Breast epithelium (tissue), 4 donors: ENCODE measurements at regions not wholly inside any gene's neighbourhood (a gene's known extent, or its start where the extent isn't known, plus 50 kb on each side); places are given as distances from the start of the nearest gene placed in this dataset.

Source experiments
- DNase-seq, 2 donors: peaks; one replicate each; pipeline ENCODE4 v3.0.0-alpha.2; 2019; ENCODE audit warnings: low spot score in 2 of 2
- H3K27ac ChIP-seq, 2 donors: fragments of 200-600 bp; sonication (generic) in 1 of 2; one replicate each; pipeline ENCODE4 v1.5.1; 2016 to 2019; ENCODE audit warnings: mild to moderate bottlenecking in 1 of 2
- H3K27me3 ChIP-seq, 2 donors: fragments of 200-600 bp; sonication (generic) in 1 of 2; one replicate each; pipeline versions ENCODE4 v1.5.1 to v1.6.0; 2017 to 2019; ENCODE audit warnings: control low read depth in 1 of 2, mild to moderate bottlenecking in 1 of 2
- H3K36me3 ChIP-seq: fragments of 200-600 bp; one replicate; pipeline ENCODE4 v1.5.1; 2019
- H3K4me1 ChIP-seq, 2 donors: fragments of 200-600 bp; sonication (generic); one replicate each; pipeline ENCODE4 v1.5.1; 2016 to 2019; ENCODE audit warnings: control low read depth in 1 of 2
- H3K4me3 ChIP-seq, 3 donors: fragments of 200-600 bp; sonication (generic); 1 replicate in 2 of 3; 2 replicates in 1 of 3; pipeline ENCODE4 v1.5.1; 2016 to 2019; ENCODE audit warnings: mild to moderate bottlenecking in 3 of 3, moderate library complexity in 2 of 3
- H3K9me3 ChIP-seq, 2 donors: fragments of 200-600 bp; sonication (generic) in 1 of 2; one replicate each; pipeline ENCODE4 v1.5.1; 2016 to 2019; ENCODE audit warnings: control low read depth in 1 of 2
- POLR2A ChIP-seq: fragments of 450-650 bp; IDR thresholded peaks from one replicate; pipeline ENCODE4 v1.6.1; 2016; ENCODE audit warnings: antibody characterized with exemption, mild to moderate bottlenecking, moderate library complexity
- POLR2AphosphoS5 ChIP-seq, 3 donors: sonication (generic); formaldehyde crosslinking; IDR thresholded peaks; one replicate each; pipeline ENCODE4 v1.6.1; 2017; ENCODE audit warnings: antibody characterized with exemption in 3 of 3
- intact Hi-C: fragments of 100-400 bp; cut with DNase I; formaldehyde crosslinking; loops from one replicate; pipeline ENCODE4 v1.15.1; 2023; ENCODE audit warnings: low total_unique reads
- TF ChIP-seq, protein P1 (sequence below), 3 donors: fragments of 450-650 bp; IDR thresholded peaks; one replicate each; pipeline ENCODE4 v1.5.1; 2016 to 2017; ENCODE audit warnings: antibody characterized with exemption in 3 of 3, mild to moderate bottlenecking in 3 of 3, moderate library complexity in 3 of 3

DNA sequence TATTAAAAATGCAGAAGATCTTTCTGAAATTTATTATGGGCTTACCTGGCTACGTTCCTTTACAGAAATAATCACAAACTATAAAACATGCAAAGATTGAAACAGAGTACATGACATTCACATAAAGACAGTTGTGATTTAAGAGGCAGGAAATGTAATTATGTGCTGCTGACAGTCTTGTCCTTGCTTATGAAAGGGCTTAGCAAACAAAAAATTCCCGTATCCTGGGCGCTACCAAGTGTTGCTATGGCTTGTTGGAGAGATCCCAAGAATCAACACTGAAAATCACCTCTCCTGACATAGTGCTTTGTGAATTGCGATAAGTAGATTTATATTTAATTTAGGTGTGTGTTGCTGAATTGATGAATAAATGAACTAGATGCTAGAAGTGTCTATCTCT lies 352.5 kb upstream of the C9orf72 start:
- no peaks in the 10 kb centered on the region for H3K9me3 ChIP-seq
- intact Hi-C loops, result no loop called here
- no peak for DNase-seq
- H3K4me3 ChIP-seq, result no peak overlapping the region
- no peak overlapping the region for H3K27ac ChIP-seq
- TF ChIP-seq POLR2AphosphoS5 (IDR thresholded peaks at IDR 0.05) (no peak), POLR2A (no peak)
- TF ChIP-seq, protein P1, sequence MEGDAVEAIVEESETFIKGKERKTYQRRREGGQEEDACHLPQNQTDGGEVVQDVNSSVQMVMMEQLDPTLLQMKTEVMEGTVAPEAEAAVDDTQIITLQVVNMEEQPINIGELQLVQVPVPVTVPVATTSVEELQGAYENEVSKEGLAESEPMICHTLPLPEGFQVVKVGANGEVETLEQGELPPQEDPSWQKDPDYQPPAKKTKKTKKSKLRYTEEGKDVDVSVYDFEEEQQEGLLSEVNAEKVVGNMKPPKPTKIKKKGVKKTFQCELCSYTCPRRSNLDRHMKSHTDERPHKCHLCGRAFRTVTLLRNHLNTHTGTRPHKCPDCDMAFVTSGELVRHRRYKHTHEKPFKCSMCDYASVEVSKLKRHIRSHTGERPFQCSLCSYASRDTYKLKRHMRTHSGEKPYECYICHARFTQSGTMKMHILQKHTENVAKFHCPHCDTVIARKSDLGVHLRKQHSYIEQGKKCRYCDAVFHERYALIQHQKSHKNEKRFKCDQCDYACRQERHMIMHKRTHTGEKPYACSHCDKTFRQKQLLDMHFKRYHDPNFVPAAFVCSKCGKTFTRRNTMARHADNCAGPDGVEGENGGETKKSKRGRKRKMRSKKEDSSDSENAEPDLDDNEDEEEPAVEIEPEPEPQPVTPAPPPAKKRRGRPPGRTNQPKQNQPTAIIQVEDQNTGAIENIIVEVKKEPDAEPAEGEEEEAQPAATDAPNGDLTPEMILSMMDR (IDR thresholded peaks at IDR 0.05), result no peak
- no peaks in the 10 kb centered on the region for H3K27me3 ChIP-seq
- H3K36me3 ChIP-seq, result no peaks in the 10 kb centered on the region
- no peaks in the 10 kb centered on the region for H3K4me1 ChIP-seq

DNA sequence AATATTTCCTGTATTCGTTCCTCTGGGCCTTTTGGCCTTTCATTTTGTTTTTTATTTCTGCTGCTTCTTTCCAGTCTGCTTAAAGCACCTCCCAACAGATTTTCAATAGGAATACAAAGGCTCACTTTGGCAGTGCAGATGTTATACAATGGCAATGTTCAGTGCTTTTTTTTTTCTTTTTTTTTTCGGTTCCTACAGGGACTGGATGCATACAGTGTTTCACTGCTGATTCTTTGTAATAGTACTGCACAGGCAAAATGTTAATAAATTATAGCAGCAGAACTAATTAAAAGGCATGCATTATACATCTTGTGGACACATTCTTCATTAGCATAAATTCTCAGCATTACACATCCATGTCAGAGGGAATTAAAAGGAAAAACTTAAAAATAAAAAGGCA lies 356.6 kb upstream of the C9orf72 start:
- intact Hi-C loops, result no loop called here
- DNase-seq, result no peak

DNA sequence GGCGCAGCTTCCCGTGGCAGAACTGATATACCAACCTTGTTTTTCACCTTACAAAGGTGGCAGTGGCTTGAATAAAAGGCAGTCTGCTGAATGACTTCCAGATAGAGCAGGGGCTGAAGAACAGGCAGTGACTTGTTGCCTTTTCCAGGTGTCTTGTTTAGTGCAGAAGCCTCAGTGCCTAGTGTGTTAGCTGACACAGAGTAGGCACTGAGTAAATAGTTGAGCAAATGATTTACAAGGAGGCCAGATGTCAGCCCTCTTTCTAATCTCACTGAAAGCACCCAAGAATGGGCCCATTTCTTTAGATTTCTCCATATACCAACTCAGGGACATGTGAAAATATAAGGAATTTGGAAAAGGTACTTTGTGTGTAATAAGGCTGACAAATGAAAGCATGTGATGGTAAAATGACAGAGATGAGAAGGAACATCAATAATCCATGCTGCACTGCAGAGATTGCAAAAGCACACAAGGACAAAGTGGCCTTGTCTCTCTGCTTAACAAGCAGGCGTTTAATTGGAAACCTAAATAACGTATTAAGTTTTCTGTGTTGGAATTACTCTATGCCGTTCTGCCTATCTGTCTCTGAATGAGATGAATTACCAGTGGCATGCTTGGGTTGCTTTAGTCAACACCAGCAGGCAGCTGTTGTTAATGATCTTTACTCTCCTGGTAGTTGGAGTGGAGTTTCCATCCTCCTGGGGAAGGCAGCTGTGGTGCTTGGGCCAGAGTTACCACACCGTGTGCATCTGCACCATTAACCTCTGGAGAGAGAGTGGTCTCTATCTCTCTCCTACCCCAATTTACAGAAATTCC lies 360.1 kb upstream of the C9orf72 start:
- intact Hi-C loops, result no loop called here
- no peaks in the 10 kb centered on the region for H3K36me3 ChIP-seq
- DNase-seq, result no peak
- H3K27ac ChIP-seq, result no peak overlapping the region
- TF ChIP-seq, protein P1 (IDR thresholded peaks at IDR 0.05), result no peak
- no peak for TF ChIP-seq POLR2AphosphoS5 (IDR thresholded peaks at IDR 0.05)
- no peaks in the 10 kb centered on the region for H3K27me3 ChIP-seq
- no peak overlapping the region for H3K4me3 ChIP-seq
- no peaks in the 10 kb centered on the region for H3K4me1 ChIP-seq
- no peaks in the 10 kb centered on the region for H3K9me3 ChIP-seq

More for the DNA sequence above, 356.6 kb upstream of the C9orf72 start:
- H3K27ac ChIP-seq, result no peak overlapping the region
- H3K9me3 ChIP-seq, result no peaks in the 10 kb centered on the region
- no peaks in the 10 kb centered on the region for H3K27me3 ChIP-seq
- H3K4me3 ChIP-seq, result no peak overlapping the region
- no peaks in the 10 kb centered on the region for H3K36me3 ChIP-seq
- H3K4me1 ChIP-seq, result no peaks in the 10 kb centered on the region
- TF ChIP-seq, protein P1 (IDR thresholded peaks at IDR 0.05), result no peak
- TF ChIP-seq POLR2AphosphoS5 (IDR thresholded peaks at IDR 0.05), result no peak
- no peak for TF ChIP-seq POLR2A

DNA sequence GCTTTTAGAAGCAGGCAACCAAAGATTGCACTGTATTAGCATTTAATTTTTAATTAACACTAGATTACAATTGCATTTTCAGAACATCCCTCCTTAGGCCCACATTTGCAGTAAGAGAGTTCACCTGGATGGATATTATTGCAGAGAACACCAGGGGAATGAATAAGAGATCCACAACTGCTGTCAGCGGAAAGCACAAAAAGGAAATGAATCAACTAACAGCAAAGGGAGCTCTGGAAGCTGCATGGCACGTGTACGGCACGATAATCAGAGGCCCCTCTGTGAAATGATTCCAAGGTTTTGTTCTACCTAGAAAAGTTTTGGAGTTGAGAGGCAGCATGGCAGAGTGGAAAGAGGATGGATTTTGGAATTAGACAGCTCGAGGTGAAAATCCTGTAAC lies 361.2 kb upstream of the C9orf72 start:
- no peak for DNase-seq
- intact Hi-C loops, result no loop called here

DNA sequence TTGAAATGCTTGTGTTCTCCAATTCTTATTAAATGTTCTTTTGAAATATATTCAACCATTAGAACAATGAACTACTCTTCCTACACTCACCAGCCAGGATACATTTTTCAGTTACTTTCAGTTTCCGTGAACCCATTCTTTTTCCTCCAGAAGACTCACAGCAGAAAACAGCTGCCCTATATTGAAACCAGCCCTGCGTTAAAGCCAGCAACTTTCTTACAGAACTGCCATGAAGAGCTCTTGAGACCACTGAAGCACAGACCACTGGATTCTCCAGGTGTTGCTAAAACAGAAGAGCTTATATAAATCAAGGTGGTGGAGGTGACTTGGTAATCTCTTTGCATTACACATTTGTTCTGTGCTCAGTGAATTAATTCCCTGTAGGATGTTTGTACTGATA lies 365.9 kb upstream of the C9orf72 start:
- Histone ChIP-seq H3K4me1 (no peaks in the 10 kb centered on the region), H3K27me3 (no peaks in the 10 kb centered on the region), H3K27ac (no peak overlapping the region), H3K36me3 (no peaks in the 10 kb centered on the region), H3K9me3 (no peaks in the 10 kb centered on the region), H3K4me3 (no peak overlapping the region)
- intact Hi-C loops, result no loop called here
- TF ChIP-seq POLR2A, result no peak
- TF ChIP-seq, protein P1 (IDR thresholded peaks at IDR 0.05), result no peak
- TF ChIP-seq POLR2AphosphoS5 (IDR thresholded peaks at IDR 0.05), result no peak
- no peak for DNase-seq

More for the DNA sequence above, 361.2 kb upstream of the C9orf72 start:
- no peaks in the 10 kb centered on the region for H3K9me3 ChIP-seq
- no peak for TF ChIP-seq POLR2A
- TF ChIP-seq POLR2AphosphoS5 (IDR thresholded peaks at IDR 0.05), result no peak
- TF ChIP-seq, protein P1 (IDR thresholded peaks at IDR 0.05), result no peak
- no peaks in the 10 kb centered on the region for H3K27me3 ChIP-seq
- H3K4me1 ChIP-seq, result no peaks in the 10 kb centered on the region
- no peak overlapping the region for H3K27ac ChIP-seq
- no peak overlapping the region for H3K4me3 ChIP-seq
- H3K36me3 ChIP-seq, result no peaks in the 10 kb centered on the region
